Loucy (cell line): ENCODE measurements at regions not wholly inside any gene's neighbourhood (a gene's known extent, or its start where the extent isn't known, plus 50 kb on each side); places are given as distances from the start of the nearest gene placed in this dataset.

Experiments
- H2AFZ ChIP-seq: fragments of 200-600 bp; sonication (generic); 2 replicates; pipeline ENCODE4 v1.6.0; 2016; ENCODE audit warnings: antibody characterized with exemption, mild to moderate bottlenecking, low read length, moderate library complexity
- H3F3A ChIP-seq: fragments of 200-600 bp; 2 replicates; pipeline ENCODE4 v1.6.0; 2016; ENCODE audit warnings: antibody characterized with exemption, low read depth, mild to moderate bottlenecking
- H3K27me3 ChIP-seq: fragments of 200-600 bp; sonication (generic); 2 replicates; pipeline ENCODE4 v1.6.1; 2014; ENCODE audit warnings: low read length, mild to moderate bottlenecking; ENCODE audit not compliant: insufficient read depth, poor library complexity, severe bottlenecking
- H3K36me3 ChIP-seq: fragments of 200-600 bp; sonication (generic); 2 replicates; pipeline ENCODE4 v1.6.1; 2016; ENCODE audit warnings: low read length; ENCODE audit not compliant: insufficient read depth
- H3K4me1 ChIP-seq: fragments of 200-600 bp; sonication (generic); 2 replicates; pipeline ENCODE4 v1.5.1; 2014; ENCODE audit warnings: low read length, mild to moderate bottlenecking; ENCODE audit not compliant: insufficient read depth, poor library complexity, severe bottlenecking
- H3K4me2 ChIP-seq: fragments of 200-600 bp; sonication (generic); 2 replicates; pipeline ENCODE4 v1.6.0; 2014; ENCODE audit warnings: antibody characterized with exemption, low read length, low read depth, mild to moderate bottlenecking; ENCODE audit not compliant: poor library complexity, severe bottlenecking
- H3K4me3 ChIP-seq: fragments of 200-600 bp; sonication (generic); 2 replicates; pipeline ENCODE4 v1.5.1; 2014; ENCODE audit warnings: low read length, mild to moderate bottlenecking, mixed read lengths; ENCODE audit not compliant: poor library complexity, severe bottlenecking
- H3K79me2 ChIP-seq: fragments of 200-600 bp; sonication (generic); 2 replicates; pipeline ENCODE4 v1.6.1; 2014; ENCODE audit warnings: low read length; ENCODE audit not compliant: insufficient read depth
- H3K9ac ChIP-seq: fragments of 200-600 bp; sonication (generic); 2 replicates; pipeline ENCODE4 v1.6.0; 2014; ENCODE audit warnings: mild to moderate bottlenecking, low read depth, low read length, moderate library complexity; ENCODE audit not compliant: poor library complexity, severe bottlenecking
- H3K9me2 ChIP-seq: fragments of 200-600 bp; sonication (generic); replicated peaks from 2 replicates; pipeline ENCODE4 v1.6.1; 2016; ENCODE audit warnings: low read depth, low read length, mixed read lengths
- H3K9me3 ChIP-seq: fragments of 200-600 bp; sonication (generic); 2 replicates; pipeline ENCODE4 v1.6.1; 2014; ENCODE audit warnings: mild to moderate bottlenecking, antibody characterized with exemption, low read length, low read depth; ENCODE audit not compliant: insufficient read depth
- H4K20me1 ChIP-seq: fragments of 200-600 bp; sonication (generic); 2 replicates; pipeline ENCODE4 v1.6.0; 2014; ENCODE audit warnings: antibody characterized with exemption, low read length, mild to moderate bottlenecking; ENCODE audit not compliant: insufficient read depth, poor library complexity, severe bottlenecking
- EZH2phosphoT487 ChIP-seq: fragments of 200-600 bp; IDR thresholded peaks from 2 replicates; pipeline ENCODE4 v1.6.1; 2018; ENCODE audit warnings: antibody characterized with exemption, mild to moderate bottlenecking, moderate library complexity, borderline replicate concordance
- TF ChIP-seq, protein P1 (sequence below): fragments of 200-600 bp; sonication (generic); conservative IDR thresholded peaks from 2 replicates; pipeline ENCODE4 v1.5.1; 2014; ENCODE audit warnings: mild to moderate bottlenecking, antibody characterized with exemption, low read length

DNA sequence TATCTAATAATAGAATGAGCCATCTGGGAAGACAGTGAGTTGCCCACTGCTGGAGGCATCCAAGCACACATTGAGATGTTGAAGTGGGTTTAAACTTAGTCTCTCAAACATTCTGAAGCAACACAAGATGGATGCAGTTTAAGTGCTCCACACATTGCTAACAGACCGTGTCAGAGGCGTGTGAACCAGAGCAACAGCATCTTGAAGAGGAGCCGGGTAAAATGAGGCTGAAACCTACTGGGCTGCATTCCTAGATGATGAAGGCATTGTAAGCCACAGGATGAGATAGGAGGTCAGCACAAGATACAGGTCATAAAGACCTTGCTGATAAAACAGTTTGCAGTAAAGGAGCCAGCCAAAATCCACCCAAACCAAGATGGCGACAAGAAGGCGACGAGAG is 73.5 kb upstream of the TMEM215 start:
- Histone ChIP-seq H3K4me1 (no peaks in the 10 kb centered on the region), H3K4me2 (no peak overlapping the region), H3K79me2 (no peaks in the 10 kb centered on the region), H3K9me3 (no peaks in the 10 kb centered on the region), H2AFZ (no peak overlapping the region), H3F3A (no peaks in the 10 kb centered on the region), H3K4me3 (no peak overlapping the region), H3K9me2 (no peaks in the 10 kb centered on the region), H3K36me3 (no peaks in the 10 kb centered on the region), H3K9ac (no peak overlapping the region), H4K20me1 (no peaks in the 10 kb centered on the region), H3K27me3 (no peaks in the 10 kb centered on the region)
- no peak for TF ChIP-seq EZH2phosphoT487
- TF ChIP-seq, protein P1, sequence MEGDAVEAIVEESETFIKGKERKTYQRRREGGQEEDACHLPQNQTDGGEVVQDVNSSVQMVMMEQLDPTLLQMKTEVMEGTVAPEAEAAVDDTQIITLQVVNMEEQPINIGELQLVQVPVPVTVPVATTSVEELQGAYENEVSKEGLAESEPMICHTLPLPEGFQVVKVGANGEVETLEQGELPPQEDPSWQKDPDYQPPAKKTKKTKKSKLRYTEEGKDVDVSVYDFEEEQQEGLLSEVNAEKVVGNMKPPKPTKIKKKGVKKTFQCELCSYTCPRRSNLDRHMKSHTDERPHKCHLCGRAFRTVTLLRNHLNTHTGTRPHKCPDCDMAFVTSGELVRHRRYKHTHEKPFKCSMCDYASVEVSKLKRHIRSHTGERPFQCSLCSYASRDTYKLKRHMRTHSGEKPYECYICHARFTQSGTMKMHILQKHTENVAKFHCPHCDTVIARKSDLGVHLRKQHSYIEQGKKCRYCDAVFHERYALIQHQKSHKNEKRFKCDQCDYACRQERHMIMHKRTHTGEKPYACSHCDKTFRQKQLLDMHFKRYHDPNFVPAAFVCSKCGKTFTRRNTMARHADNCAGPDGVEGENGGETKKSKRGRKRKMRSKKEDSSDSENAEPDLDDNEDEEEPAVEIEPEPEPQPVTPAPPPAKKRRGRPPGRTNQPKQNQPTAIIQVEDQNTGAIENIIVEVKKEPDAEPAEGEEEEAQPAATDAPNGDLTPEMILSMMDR: no peak

DNA sequence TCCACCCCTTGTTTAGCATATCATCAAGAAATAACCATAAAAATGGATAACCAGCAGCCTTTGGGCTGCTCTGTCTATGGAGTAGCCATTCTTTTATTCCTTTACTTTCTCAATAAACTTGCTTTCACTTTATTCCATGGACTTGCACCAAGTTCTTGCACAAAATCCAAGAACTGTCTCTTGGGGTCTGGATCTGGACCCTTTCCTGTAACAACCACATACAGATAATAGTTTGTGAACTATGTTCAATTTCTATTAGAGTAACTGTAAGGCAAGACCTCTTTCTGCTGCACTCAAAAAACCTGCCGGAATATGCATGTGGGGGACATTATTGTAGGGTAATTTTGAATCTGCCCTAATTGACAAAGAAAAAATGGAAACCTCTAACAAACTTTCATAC is 66.9 kb upstream of the TMEM215 start:
- no peaks in the 10 kb centered on the region for H3K9me2 ChIP-seq
- no peak overlapping the region for H2AFZ ChIP-seq
- H3K79me2 ChIP-seq: no peaks in the 10 kb centered on the region
- no peaks in the 10 kb centered on the region for H4K20me1 ChIP-seq
- H3K4me2 ChIP-seq: no peak overlapping the region
- no peak overlapping the region for H3K4me3 ChIP-seq
- TF ChIP-seq, protein P1: no peak
- TF ChIP-seq EZH2phosphoT487: no peak
- no peaks in the 10 kb centered on the region for H3K9me3 ChIP-seq
- no peaks in the 10 kb centered on the region for H3F3A ChIP-seq
- no peak overlapping the region for H3K9ac ChIP-seq
- H3K27me3 ChIP-seq: no peaks in the 10 kb centered on the region
- no peaks in the 10 kb centered on the region for H3K36me3 ChIP-seq
- H3K4me1 ChIP-seq: no peaks in the 10 kb centered on the region

DNA sequence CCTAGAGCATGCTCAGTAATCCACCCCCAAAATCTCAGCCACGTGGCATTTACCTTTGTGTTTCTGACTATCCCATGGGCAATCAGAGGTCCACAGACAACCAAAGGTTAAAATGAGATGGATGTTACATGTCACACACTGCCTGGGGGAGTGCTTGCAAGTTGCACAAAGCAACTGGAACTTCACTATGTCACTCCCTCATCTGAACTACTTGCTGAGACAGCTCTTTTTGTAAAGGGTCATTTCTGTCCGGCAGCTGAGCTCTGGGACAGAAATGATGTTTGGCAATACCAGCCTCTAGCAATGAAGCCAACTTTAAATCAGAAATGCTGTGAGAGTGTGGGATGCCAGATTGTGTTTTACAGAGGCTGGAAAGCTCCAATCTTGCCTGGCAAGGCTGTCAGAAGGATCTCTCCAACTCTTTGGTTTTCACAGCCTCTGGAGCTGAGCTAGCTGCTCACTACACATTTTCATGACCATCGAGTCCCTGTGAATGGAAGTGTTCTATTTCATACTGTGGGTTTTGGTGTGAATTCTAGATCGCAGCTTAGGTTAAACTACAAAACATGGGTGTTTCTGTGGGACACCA is 66.3 kb upstream of the TMEM215 start:
- Histone ChIP-seq H3F3A (no peaks in the 10 kb centered on the region), H3K27me3 (no peaks in the 10 kb centered on the region), H3K4me2 (no peak overlapping the region), H3K4me3 (no peak overlapping the region), H2AFZ (no peak overlapping the region), H3K9ac (no peak overlapping the region), H3K9me3 (no peaks in the 10 kb centered on the region), H3K36me3 (no peaks in the 10 kb centered on the region), H3K79me2 (no peaks in the 10 kb centered on the region), H4K20me1 (no peaks in the 10 kb centered on the region), H3K9me2 (no peaks in the 10 kb centered on the region), H3K4me1 (no peaks in the 10 kb centered on the region)
- no peak for TF ChIP-seq EZH2phosphoT487
- TF ChIP-seq, protein P1: no peak
